Activated naive CD4-positive, alpha-beta T cell treated with anti-CD3 and anti-CD28 coated beads for 36 hours (primary cell): ENCODE measurements at regions not wholly inside any gene's neighbourhood (a gene's known extent, or its start where the extent isn't known, plus 50 kb on each side); places are given as distances from the start of the nearest gene placed in this dataset.
A peak's percentile ranks its signal among the peaks of the same experiment; 100 is the strongest.

Source experiments
- CTCF ChIA-PET: fragments of 350-600 bp; sonication (Branson Sonifier 250); formaldehyde crosslinking; loops from one replicate; lab custom pipeline; 2021; ENCODE audit warnings: antibody characterized with exemption; lab: Charles Lee
- DNase-seq: peaks from one replicate; pipeline ENCODE4 v3.0.0-alpha.2; 2020
- H3K27ac Mint-ChIP-seq: one replicate; pipeline ENCODE4 v1.8.0; 2021; ENCODE audit warnings: mild to moderate bottlenecking, mixed read lengths
- H3K27me3 Mint-ChIP-seq: one replicate; pipeline ENCODE4 v1.8.0; 2021; ENCODE audit warnings: low read depth, mixed read lengths
- H3K36me3 Mint-ChIP-seq: one replicate; pipeline ENCODE4 v1.8.0; 2021; ENCODE audit warnings: low read depth, mixed read lengths
- H3K4me1 Mint-ChIP-seq: one replicate; pipeline ENCODE4 v1.8.0; 2021; ENCODE audit warnings: low read depth, mixed read lengths
- H3K4me3 Mint-ChIP-seq: one replicate; pipeline ENCODE4 v1.8.0; 2021; ENCODE audit warnings: mild to moderate bottlenecking, moderate library complexity, mixed read lengths
- H3K9me3 Mint-ChIP-seq: one replicate; pipeline ENCODE4 v1.8.0; 2021; ENCODE audit warnings: mixed read lengths
- intact Hi-C: fragments of 100-400 bp; cut with micrococcal nuclease; formaldehyde crosslinking; loops from one replicate; pipeline ENCODE4 v1.15.1; 2023

DNA sequence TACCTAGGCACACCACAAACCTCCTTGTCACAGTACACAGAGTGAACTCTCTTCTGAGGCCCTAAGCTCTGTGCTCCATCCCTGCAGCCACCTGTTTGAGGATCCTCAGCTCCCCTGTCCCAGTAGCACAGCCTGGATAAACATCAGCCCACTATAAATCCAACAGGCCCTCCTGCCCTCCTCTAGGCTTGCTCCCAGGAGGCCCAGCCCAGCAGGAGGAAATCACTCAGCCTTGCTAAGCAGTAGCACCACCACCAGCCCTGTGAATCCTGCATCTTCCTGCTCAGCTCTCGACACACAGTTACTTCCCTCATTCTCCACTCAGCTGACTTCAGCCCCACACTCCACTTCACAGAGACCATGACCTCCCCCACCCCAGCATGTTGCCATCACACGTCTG lies 273.9 kb downstream of the BCOR start:
- Mint-ChIP-seq H3K9me3 (peaks cover 5% of the 10 kb centered on the region), H3K27ac (no peak overlapping the region), H3K36me3 (no peaks in the 10 kb centered on the region), H3K4me1 (no peaks in the 10 kb centered on the region), H3K4me3 (no peak overlapping the region), H3K27me3 (peaks cover 11% of the 10 kb centered on the region)
- DNase-seq: no peak
- intact Hi-C loops: no loop called here
- CTCF ChIA-PET: no interaction called here

- Mint-ChIP-seq H3K27ac (no peak overlapping the region), H3K36me3 (no peaks in the 10 kb centered on the region), H3K4me3 (no peak overlapping the region), H3K4me1 (no peaks in the 10 kb centered on the region), H3K27me3 (peaks cover 5% of the 10 kb centered on the region), H3K9me3 (peaks cover 5% of the 10 kb centered on the region)
- intact Hi-C loops: no loop called here
- CTCF ChIA-PET: no interaction called here
- no peak for DNase-seq
Measured at GRCh38 chrX:39826813-39827543, 270.8 kb downstream of the BCOR start.

DNA sequence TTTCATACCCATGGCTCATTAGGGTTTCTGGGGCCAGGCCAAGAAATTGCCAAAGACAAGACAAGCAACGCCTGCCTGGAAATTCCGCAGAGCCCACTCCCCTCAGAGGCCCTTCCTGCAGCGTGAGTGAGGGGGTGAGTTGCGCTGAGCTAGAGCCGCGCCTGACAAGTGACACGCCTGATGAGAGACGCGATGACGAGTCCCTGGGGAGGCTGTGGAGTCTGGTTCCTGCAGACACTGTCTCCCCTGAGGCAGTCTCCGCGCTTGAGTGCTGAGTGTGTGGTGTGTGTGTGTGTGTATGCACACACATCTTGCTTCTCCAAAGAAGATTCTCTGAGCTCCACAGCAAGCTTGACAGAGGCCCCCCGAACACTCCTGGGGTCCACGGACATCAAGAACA lies 269.8 kb downstream of the BCOR start:
- Mint-ChIP-seq H3K4me1 (no peaks in the 10 kb centered on the region), H3K9me3 (peaks cover 5% of the 10 kb centered on the region), H3K4me3 (no peak overlapping the region), H3K36me3 (no peaks in the 10 kb centered on the region), H3K27ac (no peak overlapping the region), H3K27me3 (peaks cover 2% of the 10 kb centered on the region)
- CTCF ChIA-PET: interaction anchor here (0.7 kb wide), 1 partner anchor 17 kb away, joined by 3 read pairs; no protein-coding TSS in a partner anchor
- no peak for DNase-seq
- intact Hi-C loops: no loop called here

- Mint-ChIP-seq H3K27ac (no peak overlapping the region), H3K4me3 (no peak overlapping the region)
- CTCF ChIA-PET: interaction anchor here (0.7 kb wide), 1 partner anchor 609 kb away, joined by 3 read pairs; no protein-coding TSS in a partner anchor
Measured at GRCh38 chrX:39828971-39829370, 268.8 kb downstream of the BCOR start.

DNA sequence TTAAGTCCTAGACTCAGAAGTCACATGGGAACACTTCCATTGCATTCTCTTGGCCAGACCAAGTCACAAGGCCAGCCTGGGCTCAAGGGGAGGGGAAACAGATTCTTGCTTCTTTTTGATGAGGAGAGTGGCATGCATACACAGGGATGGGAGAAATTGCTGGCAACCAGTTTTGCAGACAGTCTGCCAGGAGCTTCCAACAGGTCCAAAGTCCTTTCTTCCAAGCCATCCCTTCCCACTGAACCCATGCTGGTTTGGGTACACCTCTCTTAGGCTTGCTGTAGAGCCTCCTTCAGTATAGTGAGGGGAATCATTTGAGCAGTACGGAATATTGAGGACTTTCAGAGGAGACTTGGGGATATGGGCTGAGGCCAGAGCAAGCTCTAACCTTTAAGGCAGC lies 267.8 kb downstream of the BCOR start:
- Mint-ChIP-seq H3K27ac (no peak overlapping the region), H3K4me3 (no peak overlapping the region), H3K4me1 (no peaks in the 10 kb centered on the region), H3K27me3 (no peaks in the 10 kb centered on the region), H3K9me3 (no peaks in the 10 kb centered on the region), H3K36me3 (no peaks in the 10 kb centered on the region)
- no peak for DNase-seq
- CTCF ChIA-PET: interaction anchor here (0.5 kb wide), 1 partner anchor 84 kb away, joined by 4 read pairs; no protein-coding TSS in a partner anchor
- intact Hi-C loops: no loop called here

More at GRCh38 chrX:39828971-39829370, 268.8 kb downstream of the BCOR start:
- Mint-ChIP-seq H3K27me3 (no peaks in the 10 kb centered on the region), H3K4me1 (no peaks in the 10 kb centered on the region), H3K36me3 (no peaks in the 10 kb centered on the region), H3K9me3 (no peaks in the 10 kb centered on the region)
- intact Hi-C loops: no loop called here
- no peak for DNase-seq

DNA sequence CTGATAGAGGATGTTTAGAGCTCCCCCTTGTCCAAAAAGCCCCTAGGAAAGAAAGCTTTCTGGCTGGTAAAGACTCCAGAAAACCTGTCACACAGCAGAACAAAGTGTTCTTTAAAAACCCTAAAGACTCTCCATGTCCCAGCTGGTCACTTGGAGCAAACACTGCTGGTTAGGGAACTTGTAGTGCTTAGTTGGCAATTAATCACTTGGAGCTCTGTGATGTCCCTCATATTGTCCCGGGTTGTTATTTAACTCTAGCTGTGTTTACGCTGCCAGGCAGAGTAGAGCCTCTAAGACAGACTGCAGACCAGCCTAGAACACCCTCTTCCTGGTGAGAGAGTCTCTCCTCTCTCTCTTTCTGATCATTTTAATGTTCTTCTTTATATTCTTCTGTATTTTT lies 267.3 kb downstream of the BCOR start:
- CTCF ChIA-PET: no interaction called here
- Mint-ChIP-seq H3K4me1 (no peaks in the 10 kb centered on the region), H3K9me3 (no peaks in the 10 kb centered on the region), H3K27me3 (no peaks in the 10 kb centered on the region), H3K36me3 (no peaks in the 10 kb centered on the region), H3K4me3 (no peak overlapping the region), H3K27ac (no peak overlapping the region)
- intact Hi-C loops: no loop called here
- DNase-seq: no peak

- intact Hi-C loops: no loop called here
- CTCF ChIA-PET: no interaction called here
- no peaks in the 10 kb centered on the region for H3K9me3 Mint-ChIP-seq
- H3K27ac Mint-ChIP-seq: no peak overlapping the region
- DNase-seq: no peak
- no peaks in the 10 kb centered on the region for H3K27me3 Mint-ChIP-seq
- no peaks in the 10 kb centered on the region for H3K36me3 Mint-ChIP-seq
- H3K4me3 Mint-ChIP-seq: no peak overlapping the region
- H3K4me1 Mint-ChIP-seq: no peaks in the 10 kb centered on the region
Measured at GRCh38 chrX:39832211-39832610, 265.5 kb downstream of the BCOR start.

DNA sequence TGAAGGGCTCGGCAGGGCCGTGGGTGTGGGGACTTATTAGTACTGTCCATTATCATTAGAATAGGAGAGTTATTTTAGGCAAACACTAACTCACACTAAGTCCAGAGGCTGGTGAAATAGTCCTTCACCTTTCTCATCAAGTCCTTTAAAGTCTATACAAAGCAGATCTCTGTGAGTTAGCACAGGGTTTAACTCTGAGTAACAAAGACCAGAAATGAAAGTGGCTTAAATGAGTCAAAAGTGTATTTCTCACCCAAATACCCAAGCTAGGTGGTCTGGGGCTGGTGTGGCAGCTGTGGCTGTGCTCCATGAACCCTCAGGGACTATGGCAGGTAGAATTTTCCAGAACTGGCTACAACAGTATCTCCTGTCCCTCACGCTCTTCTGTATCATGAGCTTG lies 263.2 kb downstream of the BCOR start:
- intact Hi-C loops: no loop called here
- Mint-ChIP-seq H3K27ac (no peak overlapping the region), H3K9me3 (no peaks in the 10 kb centered on the region), H3K36me3 (no peaks in the 10 kb centered on the region), H3K27me3 (no peaks in the 10 kb centered on the region), H3K4me1 (no peaks in the 10 kb centered on the region), H3K4me3 (no peak overlapping the region)
- DNase-seq: no peak
- CTCF ChIA-PET: interaction anchor here (0.6 to 1.1 kb wide), 2 partner anchors 21 to 167 kb away, joined by 3 read pairs; no protein-coding TSS in a partner anchor

GRCh38 chrX:39835241-39835640 lies 262.5 kb downstream of the BCOR start:
- CTCF ChIA-PET: no interaction called here
- Mint-ChIP-seq H3K4me1 (no peaks in the 10 kb centered on the region), H3K27me3 (no peaks in the 10 kb centered on the region), H3K36me3 (no peaks in the 10 kb centered on the region), H3K27ac (no peak overlapping the region), H3K4me3 (no peak overlapping the region), H3K9me3 (no peaks in the 10 kb centered on the region)
- no peak for DNase-seq
- intact Hi-C loops: no loop called here

DNA sequence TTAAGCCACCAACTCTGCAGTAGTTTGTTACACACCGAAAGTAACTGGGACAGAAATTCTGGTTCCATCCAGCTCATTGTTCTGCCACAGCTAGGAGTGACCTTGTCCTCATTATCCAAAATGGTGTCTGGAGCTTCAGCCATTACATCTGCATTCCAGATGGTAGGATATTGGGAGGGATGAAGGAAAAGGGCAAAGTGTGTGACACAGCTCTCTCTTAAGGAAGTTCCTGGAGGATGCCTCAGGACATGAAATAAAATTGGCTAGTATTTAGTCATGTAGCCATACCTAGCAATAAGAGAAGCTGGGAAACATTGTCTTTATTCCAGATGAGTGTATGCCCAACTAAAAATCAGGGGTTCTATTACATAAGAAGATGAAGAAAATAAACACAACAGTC lies 262.0 kb downstream of the BCOR start:
- Mint-ChIP-seq H3K27ac (no peak overlapping the region), H3K9me3 (no peaks in the 10 kb centered on the region)
- CTCF ChIA-PET: no interaction called here

GRCh38 chrX:39836802-39837420 lies 260.8 kb downstream of the BCOR start:
- Mint-ChIP-seq H3K9me3 (no peaks in the 10 kb centered on the region), H3K36me3 (no peaks in the 10 kb centered on the region), H3K27ac (no peak overlapping the region), H3K27me3 (no peaks in the 10 kb centered on the region), H3K4me1 (no peaks in the 10 kb centered on the region), H3K4me3 (no peak overlapping the region)
- CTCF ChIA-PET: interaction anchor here (1.0 kb wide), 1 partner anchor 20 kb away, joined by 3 read pairs; no protein-coding TSS in a partner anchor
- peak; percentile 27 for DNase-seq
- intact Hi-C loops: no loop called here

More for the DNA sequence above, 262.0 kb downstream of the BCOR start:
- no peaks in the 10 kb centered on the region for H3K27me3 Mint-ChIP-seq
- no peaks in the 10 kb centered on the region for H3K4me1 Mint-ChIP-seq
- H3K4me3 Mint-ChIP-seq: no peak overlapping the region
- intact Hi-C loops: no loop called here
- DNase-seq: no peak
- no peaks in the 10 kb centered on the region for H3K36me3 Mint-ChIP-seq

DNA sequence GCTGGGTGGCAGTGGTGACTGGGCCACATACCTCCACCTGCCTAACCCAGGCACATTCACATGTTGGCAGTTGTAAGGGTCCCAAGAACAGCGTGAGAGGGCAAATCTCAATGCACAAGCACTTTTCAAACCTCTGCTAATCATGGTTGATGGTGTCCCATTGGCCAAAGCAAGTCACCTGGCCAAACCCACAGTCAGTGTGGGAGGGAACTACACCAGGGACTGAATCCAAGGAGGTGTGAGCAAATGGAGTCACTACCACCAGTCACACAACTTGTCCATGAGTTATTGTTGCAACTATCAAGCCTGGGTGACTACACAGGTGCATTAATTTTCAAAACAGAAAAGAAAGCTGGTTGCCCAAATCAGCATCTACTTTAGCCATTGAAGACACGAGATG lies 260.1 kb downstream of the BCOR start:
- no peak overlapping the region for H3K27ac Mint-ChIP-seq
- CTCF ChIA-PET: no interaction called here

GRCh38 chrX:39839371-39839770 lies 258.4 kb downstream of the BCOR start:
- H3K27me3 Mint-ChIP-seq: no peaks in the 10 kb centered on the region
- no peaks in the 10 kb centered on the region for H3K9me3 Mint-ChIP-seq
- DNase-seq: no peak
- H3K36me3 Mint-ChIP-seq: no peaks in the 10 kb centered on the region
- H3K4me1 Mint-ChIP-seq: no peaks in the 10 kb centered on the region
- intact Hi-C loops: no loop called here
- H3K27ac Mint-ChIP-seq: no peak overlapping the region
- no peak overlapping the region for H3K4me3 Mint-ChIP-seq
- CTCF ChIA-PET: no interaction called here

More for the DNA sequence above, 260.1 kb downstream of the BCOR start:
- DNase-seq: no peak
- no peaks in the 10 kb centered on the region for H3K36me3 Mint-ChIP-seq
- H3K9me3 Mint-ChIP-seq: no peaks in the 10 kb centered on the region
- no peaks in the 10 kb centered on the region for H3K27me3 Mint-ChIP-seq
- no peaks in the 10 kb centered on the region for H3K4me1 Mint-ChIP-seq
- intact Hi-C loops: no loop called here
- H3K4me3 Mint-ChIP-seq: no peak overlapping the region
